ENCODE measurements at regions not wholly inside any gene's neighbourhood (a gene's known extent, or its start where the extent isn't known, plus 50 kb on each side); places are given as distances from the start of the nearest gene placed in this dataset.
"Not testable (repeated sequence)": the region's sequence is repeated elsewhere in the genome, so short reads cannot be mapped to it uniquely, and the experiment has no call there.

GRCh38 chr15:98088307-98088945, 127.9 kb downstream of the ARRDC4 start:
- not testable (repeated sequence) for DNase-seq (ENCODE audit: low read depth)

GRCh38 chr15:98089352-98089751, 128.8 kb downstream of the ARRDC4 start:
- not testable (repeated sequence) for DNase-seq (ENCODE audit: low read depth)

- not testable (repeated sequence) for DNase-seq (ENCODE audit: low read depth)
These were observed 137.5 kb downstream of the ARRDC4 start for GRCh38 chr15:98097986-98098385.

GRCh38 chr15:98100606-98101005, 140.1 kb downstream of the ARRDC4 start:
- DNase-seq (ENCODE audit: low read depth), result not testable (repeated sequence)

GRCh38 chr15:98103570-98103969, 143.1 kb downstream of the ARRDC4 start:
- DNase-seq (ENCODE audit: low read depth), result no peak

GRCh38 chr15:98104386-98105151, 144.1 kb downstream of the ARRDC4 start:
- DNase-seq (ENCODE audit: low read depth), result not testable (repeated sequence)

- DNase-seq (ENCODE audit: low read depth), result not testable (repeated sequence)
These were observed 146.2 kb downstream of the ARRDC4 start for GRCh38 chr15:98106615-98107194.

GRCh38 chr15:98111806-98112205, 151.3 kb downstream of the ARRDC4 start:
- no peak for DNase-seq (ENCODE audit: low read depth)

- no peak for DNase-seq (ENCODE audit: low read depth)
These were observed 152.8 kb downstream of the ARRDC4 start for GRCh38 chr15:98113327-98113726.

- DNase-seq (ENCODE audit: low read depth), result peak; percentile 7
These were observed 160.1 kb downstream of the ARRDC4 start for GRCh38 chr15:98120561-98120960.

- no peak for DNase-seq (ENCODE audit: low read depth)
These were observed 161.0 kb downstream of the ARRDC4 start for GRCh38 chr15:98121536-98121935.

GRCh38 chr15:98121957-98122356, 161.5 kb downstream of the ARRDC4 start:
- no peak for DNase-seq (ENCODE audit: low read depth)

- no peak for DNase-seq (ENCODE audit: low read depth)
These were observed 162.8 kb downstream of the ARRDC4 start for GRCh38 chr15:98123297-98123696.

- DNase-seq (ENCODE audit: low read depth), result no peak
These were observed 163.3 kb downstream of the ARRDC4 start for GRCh38 chr15:98123834-98124233.

GRCh38 chr15:98124581-98124980, 164.1 kb downstream of the ARRDC4 start:
- no peak for DNase-seq (ENCODE audit: low read depth)

- DNase-seq (ENCODE audit: low read depth), result no peak
These were observed 166.0 kb downstream of the ARRDC4 start for GRCh38 chr15:98126326-98127085.

GRCh38 chr15:98127586-98127985, 167.1 kb downstream of the ARRDC4 start:
- DNase-seq (ENCODE audit: low read depth), result no peak

GRCh38 chr15:98131924-98132323, 171.4 kb downstream of the ARRDC4 start:
- no peak for DNase-seq (ENCODE audit: low read depth)

GRCh38 chr15:98134905-98135304, 174.4 kb downstream of the ARRDC4 start:
- DNase-seq (ENCODE audit: low read depth), result no peak

- no peak for DNase-seq (ENCODE audit: low read depth)
These were observed 178.4 kb downstream of the ARRDC4 start for GRCh38 chr15:98138910-98139309.

- no peak for DNase-seq (ENCODE audit: low read depth)
These were observed 178.8 kb downstream of the ARRDC4 start for GRCh38 chr15:98139337-98139736.

GRCh38 chr15:98142572-98142971, 182.1 kb downstream of the ARRDC4 start:
- no peak for DNase-seq (ENCODE audit: low read depth)
